Astrocyte of the spinal cord (primary cell): ENCODE measurements at regions not wholly inside any gene's neighbourhood (a gene's known extent, or its start where the extent isn't known, plus 50 kb on each side); places are given as distances from the start of the nearest gene placed in this dataset.
"Not testable (repeated sequence)": the region's sequence is repeated elsewhere in the genome, so short reads cannot be mapped to it uniquely, and the experiment has no call there.

Experiments used
- DNase-seq: peaks from one replicate; pipeline ENCODE4 v3.0.0; 2011; ENCODE audit warnings: low read depth, low spot score
- H3K4me3 ChIP-seq: 2 replicates; pipeline ENCODE4 v1.5.1; 2011; ENCODE audit warnings: low read depth, mild to moderate bottlenecking, low read length, moderate library complexity
- in situ Hi-C: cut with HindIII; loops from 2 replicates; pipeline ENCODE4 v1.10.0; 2017; ENCODE audit warnings: low sequenced_read_pairs
- TF ChIP-seq, protein P1 (sequence below): IDR thresholded peaks from 2 replicates; pipeline ENCODE4 v1.5.1; 2012; ENCODE audit warnings: low read depth, mild to moderate bottlenecking, low read length, inconsistent platforms

DNA sequence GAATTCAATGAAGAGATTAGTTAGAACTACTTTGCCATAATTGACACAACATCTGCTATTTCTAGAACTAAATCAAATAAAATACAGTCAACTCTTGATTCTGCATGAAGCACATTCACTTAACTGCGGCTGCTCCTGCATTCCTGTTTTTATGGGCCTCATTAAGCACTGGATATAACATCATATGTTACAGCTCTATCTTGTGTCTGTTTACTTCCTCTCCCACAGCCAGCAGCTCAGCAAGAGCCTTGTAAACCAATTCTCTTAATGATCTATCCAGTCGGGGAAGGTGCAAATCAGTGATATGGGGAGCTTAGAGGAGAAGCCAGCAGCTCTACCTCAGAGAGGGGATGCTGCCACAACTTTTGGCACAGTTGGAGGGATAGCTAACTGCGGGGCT, 329.2 kb downstream of the ARRDC4 start:
- DNase-seq, result no peak
- in situ Hi-C loops, result no loop called here
- TF ChIP-seq, protein P1, sequence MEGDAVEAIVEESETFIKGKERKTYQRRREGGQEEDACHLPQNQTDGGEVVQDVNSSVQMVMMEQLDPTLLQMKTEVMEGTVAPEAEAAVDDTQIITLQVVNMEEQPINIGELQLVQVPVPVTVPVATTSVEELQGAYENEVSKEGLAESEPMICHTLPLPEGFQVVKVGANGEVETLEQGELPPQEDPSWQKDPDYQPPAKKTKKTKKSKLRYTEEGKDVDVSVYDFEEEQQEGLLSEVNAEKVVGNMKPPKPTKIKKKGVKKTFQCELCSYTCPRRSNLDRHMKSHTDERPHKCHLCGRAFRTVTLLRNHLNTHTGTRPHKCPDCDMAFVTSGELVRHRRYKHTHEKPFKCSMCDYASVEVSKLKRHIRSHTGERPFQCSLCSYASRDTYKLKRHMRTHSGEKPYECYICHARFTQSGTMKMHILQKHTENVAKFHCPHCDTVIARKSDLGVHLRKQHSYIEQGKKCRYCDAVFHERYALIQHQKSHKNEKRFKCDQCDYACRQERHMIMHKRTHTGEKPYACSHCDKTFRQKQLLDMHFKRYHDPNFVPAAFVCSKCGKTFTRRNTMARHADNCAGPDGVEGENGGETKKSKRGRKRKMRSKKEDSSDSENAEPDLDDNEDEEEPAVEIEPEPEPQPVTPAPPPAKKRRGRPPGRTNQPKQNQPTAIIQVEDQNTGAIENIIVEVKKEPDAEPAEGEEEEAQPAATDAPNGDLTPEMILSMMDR, result no peak
- H3K4me3 ChIP-seq, result no peak overlapping the region

DNA sequence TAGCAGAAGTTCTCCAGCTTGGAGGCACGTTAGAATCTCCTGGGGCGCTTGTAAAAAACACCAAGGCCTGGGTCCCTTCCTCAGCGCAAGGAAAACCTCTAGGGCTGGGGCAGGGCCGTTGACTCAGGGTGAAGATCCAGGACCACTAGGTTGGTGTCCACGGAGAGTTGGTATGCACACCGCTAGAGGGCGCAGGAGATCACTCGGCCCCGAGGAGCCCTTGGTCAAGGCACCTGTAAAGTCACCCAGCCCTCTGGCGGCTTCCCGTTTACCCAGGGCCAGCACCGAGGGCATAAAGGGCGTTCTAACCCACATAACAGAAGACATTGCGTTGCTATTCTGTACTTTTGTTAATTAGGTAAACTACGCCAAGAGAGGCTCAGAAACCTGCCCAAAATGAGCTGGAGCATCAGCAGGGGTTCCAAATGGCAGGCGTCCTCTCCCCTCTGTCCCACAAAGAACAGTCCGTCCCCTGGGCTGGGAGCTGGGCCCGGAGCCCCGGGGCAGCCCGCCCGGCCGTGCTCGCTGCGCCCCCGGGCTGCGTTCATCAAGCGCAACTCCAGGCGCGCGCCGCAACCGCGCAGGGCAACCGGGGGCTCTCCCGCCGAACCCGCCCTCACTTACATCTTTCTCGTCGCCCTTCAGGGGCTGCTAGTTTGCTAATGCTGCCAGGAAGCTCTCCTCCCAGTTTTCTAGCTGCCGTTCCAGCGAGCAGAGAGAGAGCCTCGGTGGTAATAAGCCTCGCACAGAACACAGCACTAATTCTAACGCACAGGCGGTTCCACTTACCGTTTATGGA, 332.1 kb downstream of the ARRDC4 start:
- in situ Hi-C loops, result no loop called here
- no peak for DNase-seq
- H3K4me3 ChIP-seq, result no peak overlapping the region
- TF ChIP-seq, protein P1, result peak; percentile 61

DNA sequence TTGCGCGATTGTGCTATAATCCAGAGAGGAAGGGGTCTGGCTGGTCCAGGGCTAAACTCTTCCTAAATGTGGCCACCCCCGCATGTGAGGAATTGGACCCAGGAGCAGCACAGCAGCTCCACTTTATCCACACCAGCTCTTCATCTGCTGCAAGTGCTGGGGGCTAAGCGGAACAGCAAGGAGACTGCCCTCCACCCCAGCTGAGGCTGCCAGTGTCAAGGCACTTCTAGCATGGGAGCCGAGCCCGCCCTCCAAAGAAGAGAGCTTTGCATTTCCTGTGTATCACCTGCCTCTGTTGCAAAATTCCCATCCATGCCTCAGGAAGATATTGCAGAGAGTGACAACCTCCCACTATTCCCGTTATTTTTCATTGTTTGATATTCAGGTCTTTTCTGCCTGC, 333.6 kb downstream of the ARRDC4 start:
- no peak overlapping the region for H3K4me3 ChIP-seq
- in situ Hi-C loops, result no loop called here
- DNase-seq, result no peak
- TF ChIP-seq, protein P1, result no peak

DNA sequence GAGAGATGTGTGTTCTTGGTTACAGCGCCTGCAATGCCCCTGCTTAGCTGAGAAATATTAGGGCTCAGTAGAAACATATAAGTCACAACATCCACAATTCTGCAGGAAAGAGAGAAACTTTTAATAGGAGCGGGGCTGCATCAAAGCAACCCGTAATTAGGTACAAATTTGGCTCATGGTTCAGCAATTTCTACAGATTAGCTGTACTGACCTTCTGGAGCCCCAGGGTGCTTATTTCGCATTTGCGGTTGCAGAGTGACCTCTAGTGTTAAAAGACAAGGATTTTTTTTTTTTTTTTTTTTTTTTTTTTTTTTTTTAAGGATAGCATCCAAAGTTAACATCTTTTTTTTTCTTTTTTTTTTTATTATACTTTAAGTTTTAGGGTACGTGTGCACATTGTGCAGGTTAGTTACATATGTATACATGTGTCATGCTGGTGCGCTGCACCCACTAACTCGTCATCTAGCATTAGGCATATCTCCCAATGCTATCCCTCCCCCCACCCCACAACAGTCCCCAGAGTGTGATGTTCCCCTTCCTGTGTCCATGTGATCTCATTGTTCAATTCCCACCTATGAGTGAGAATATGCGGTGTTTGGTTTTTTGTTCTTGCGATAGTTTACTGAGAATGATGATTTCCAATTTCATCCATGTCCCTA, 334.7 kb downstream of the ARRDC4 start:
- peak; percentile 12 for DNase-seq
- in situ Hi-C loops, H3K4me3 ChIP-seq: not testable (repeated sequence)

DNA sequence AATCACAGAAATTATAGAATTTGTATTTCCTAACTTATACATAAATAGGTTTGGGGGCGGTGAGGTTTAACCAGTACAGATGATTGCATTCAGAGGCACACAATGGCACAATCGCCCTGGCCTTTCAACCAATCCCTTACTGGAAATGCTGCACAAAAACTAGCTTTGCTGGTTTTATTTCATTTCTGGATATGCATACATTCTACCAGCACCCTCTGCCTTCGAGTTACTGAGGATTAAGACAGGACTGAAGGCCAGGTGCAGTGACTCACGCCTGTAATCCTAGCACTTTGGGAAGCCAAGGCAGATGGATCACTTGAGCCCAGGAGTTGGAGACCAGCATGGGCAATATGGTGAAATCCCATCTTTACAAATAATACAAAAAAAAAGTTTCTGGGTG, 336.1 kb downstream of the ARRDC4 start:
- TF ChIP-seq, protein P1, result no peak
- no peak for DNase-seq
- H3K4me3 ChIP-seq, result no peak overlapping the region
- in situ Hi-C loops, result no loop called here

DNA sequence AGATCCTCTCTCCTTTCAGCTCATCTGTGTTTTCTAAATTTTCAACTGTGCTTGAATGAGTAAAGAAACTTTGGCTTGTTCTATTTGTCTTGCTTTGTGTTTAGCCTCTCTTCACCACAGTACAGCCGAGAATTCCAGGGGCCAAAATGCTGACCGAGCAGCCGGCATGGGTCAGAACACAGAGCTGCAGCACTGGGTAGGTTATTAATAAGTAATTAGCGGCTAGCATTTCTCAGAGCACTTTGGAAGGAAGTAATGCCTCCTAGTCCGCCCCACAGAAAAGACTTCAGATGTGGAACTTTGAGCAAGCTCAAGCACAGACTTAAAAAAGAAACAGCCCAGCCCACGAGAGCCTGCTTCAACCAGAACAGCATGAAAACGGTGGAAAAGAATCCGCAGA, 343.9 kb downstream of the ARRDC4 start:
- no peak for DNase-seq
- in situ Hi-C loops, result no loop called here
- no peak overlapping the region for H3K4me3 ChIP-seq
- TF ChIP-seq, protein P1, result no peak

DNA sequence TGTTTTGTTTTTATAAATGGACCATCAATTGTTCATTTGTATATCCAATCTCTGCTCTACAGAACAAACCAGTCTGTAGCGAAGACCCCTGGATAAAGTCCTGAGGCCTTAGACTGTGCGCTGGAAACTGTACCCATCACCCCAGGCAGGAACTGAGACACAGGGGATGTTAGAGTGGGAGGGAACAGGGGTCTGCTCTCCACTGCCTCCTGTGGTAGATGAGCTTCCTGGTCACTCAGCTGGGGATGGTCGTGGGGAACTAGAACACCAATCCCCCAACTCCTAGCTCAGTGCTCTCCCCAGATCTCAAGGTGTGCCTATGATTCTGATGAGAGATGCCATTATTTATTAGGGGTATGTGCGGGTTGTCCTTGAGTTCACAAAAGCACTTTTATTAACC, 340.2 kb upstream of the IGF1R start:
- TF ChIP-seq, protein P1, result no peak
- H3K4me3 ChIP-seq, result no peak overlapping the region
- DNase-seq, result no peak
- in situ Hi-C loops, result no loop called here
